ENCODE measurements at regions not wholly inside any gene's neighbourhood (a gene's known extent, or its start where the extent isn't known, plus 50 kb on each side); places are given as distances from the start of the nearest gene placed in this dataset.

GRCh38 chr21:27408826-27409225, 441.9 kb upstream of the ADAMTS5 start:
- H3K4me3 ChIP-seq (ENCODE audit: low read depth, low read length) = no peak overlapping the region
- DNase-seq (ENCODE audit: low read depth) = peak; percentile 70
- no peak for TF ChIP-seq CTCF (IDR thresholded peaks at IDR 0.05; ENCODE audit: insufficient read depth, low read length)

- no peak for DNase-seq (ENCODE audit: low read depth)
- TF ChIP-seq CTCF (IDR thresholded peaks at IDR 0.05; ENCODE audit: insufficient read depth, low read length) = no peak
- H3K4me3 ChIP-seq (ENCODE audit: low read depth, low read length) = no peak overlapping the region
These were observed 440.4 kb upstream of the ADAMTS5 start for GRCh38 chr21:27407271-27407670.

- TF ChIP-seq CTCF (IDR thresholded peaks at IDR 0.05; ENCODE audit: insufficient read depth, low read length) = no peak
- peak; percentile 85 for DNase-seq (ENCODE audit: low read depth)
- H3K4me3 ChIP-seq (ENCODE audit: low read depth, low read length) = no peak overlapping the region
These were observed 439.6 kb upstream of the ADAMTS5 start for GRCh38 chr21:27406300-27407009.

GRCh38 chr21:27403011-27403410, 436.1 kb upstream of the ADAMTS5 start:
- TF ChIP-seq CTCF (IDR thresholded peaks at IDR 0.05; ENCODE audit: insufficient read depth, low read length) = no peak
- DNase-seq (ENCODE audit: low read depth) = no peak
- H3K4me3 ChIP-seq (ENCODE audit: low read depth, low read length) = no peak overlapping the region

- H3K4me3 ChIP-seq (ENCODE audit: low read depth, low read length) = no peak overlapping the region
- DNase-seq (ENCODE audit: low read depth) = no peak
These were observed 433.2 kb upstream of the ADAMTS5 start for GRCh38 chr21:27400045-27400444.

GRCh38 chr21:27397578-27397977, 430.7 kb upstream of the ADAMTS5 start:
- no peak overlapping the region for H3K4me3 ChIP-seq (ENCODE audit: low read depth, low read length)
- no peak for DNase-seq (ENCODE audit: low read depth)
- TF ChIP-seq CTCF (IDR thresholded peaks at IDR 0.05; ENCODE audit: insufficient read depth, low read length) = no peak

More at GRCh38 chr21:27400045-27400444, 433.2 kb upstream of the ADAMTS5 start:
- no peak for TF ChIP-seq CTCF (IDR thresholded peaks at IDR 0.05; ENCODE audit: insufficient read depth, low read length)

GRCh38 chr21:27393726-27394125, 426.8 kb upstream of the ADAMTS5 start:
- H3K4me3 ChIP-seq (ENCODE audit: low read depth, low read length) = no peak overlapping the region
- DNase-seq (ENCODE audit: low read depth) = no peak
- TF ChIP-seq CTCF (IDR thresholded peaks at IDR 0.05; ENCODE audit: insufficient read depth, low read length) = no peak
